ENCODE measurements at regions not wholly inside any gene's neighbourhood (a gene's known extent, or its start where the extent isn't known, plus 50 kb on each side); places are given as distances from the start of the nearest gene placed in this dataset.

- peak; percentile 72 for DNase-seq
These were observed 51.7 kb upstream of the OTUD4 start for GRCh38 chr4:145231906-145232700.

- peak; percentile 76 for DNase-seq
These were observed 50.3 kb upstream of the OTUD4 start for GRCh38 chr4:145230726-145231125.

All from fibroblast of skin of scalp (primary cell).